Fibroblast of pulmonary artery (primary cell): ENCODE measurements at regions not wholly inside any gene's neighbourhood (a gene's known extent, or its start where the extent isn't known, plus 50 kb on each side); places are given as distances from the start of the nearest gene placed in this dataset.

Source experiments
- DNase-seq: peaks from one replicate; pipeline ENCODE4 v3.0.0-alpha.2; 2010; ENCODE audit warnings: low read depth
- H3K4me3 ChIP-seq: replicated peaks from 2 replicates; pipeline ENCODE4 v1.5.1; 2011; ENCODE audit warnings: low read depth, mild to moderate bottlenecking, control low read depth, low read length, moderate library complexity
- TF ChIP-seq, protein P1 (sequence below): IDR thresholded peaks from 2 replicates; pipeline ENCODE4 v1.5.1; 2011; ENCODE audit warnings: mild to moderate bottlenecking, control low read depth, low read length, inconsistent platforms; ENCODE audit errors: missing control alignments

DNA sequence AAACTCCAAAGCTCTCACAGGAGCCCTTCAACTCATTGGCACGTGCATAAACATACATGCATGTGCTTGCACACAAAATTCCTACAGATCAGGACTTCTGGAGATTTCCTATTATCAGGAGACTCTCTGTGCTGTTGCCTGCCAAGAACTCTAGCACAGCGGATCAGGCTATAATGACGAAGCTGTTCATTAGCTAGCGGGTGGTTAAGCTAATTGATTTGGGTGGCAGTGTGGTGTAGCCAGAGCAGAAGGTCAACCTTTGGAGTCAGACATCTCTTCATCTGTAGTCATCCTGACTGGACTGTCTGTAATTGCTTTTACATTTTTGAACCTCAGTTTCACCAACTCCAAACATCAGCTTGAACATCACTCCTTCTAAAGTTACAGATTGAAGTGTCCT, 69.0 kb downstream of the KIF2B start:
- DNase-seq = no peak

DNA sequence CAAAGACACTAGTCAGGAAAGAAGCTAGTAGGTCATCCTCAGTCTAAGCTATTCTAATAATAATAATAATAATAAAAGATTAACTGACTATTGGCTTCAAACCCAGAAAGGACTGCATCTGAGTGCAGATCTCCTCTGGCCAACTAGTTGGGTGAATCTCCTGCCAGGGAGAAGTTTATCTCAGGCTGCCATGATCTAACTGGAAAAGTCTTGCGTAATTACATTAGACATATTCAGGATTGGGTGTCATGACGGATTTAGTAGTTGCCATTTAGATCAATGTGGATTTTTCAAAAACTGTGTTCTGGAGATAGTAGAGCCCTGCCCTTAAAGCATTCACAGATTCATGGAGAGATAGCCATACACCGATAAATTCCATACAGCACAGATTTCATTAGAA, 69.5 kb downstream of the KIF2B start:
- TF ChIP-seq, protein P1, sequence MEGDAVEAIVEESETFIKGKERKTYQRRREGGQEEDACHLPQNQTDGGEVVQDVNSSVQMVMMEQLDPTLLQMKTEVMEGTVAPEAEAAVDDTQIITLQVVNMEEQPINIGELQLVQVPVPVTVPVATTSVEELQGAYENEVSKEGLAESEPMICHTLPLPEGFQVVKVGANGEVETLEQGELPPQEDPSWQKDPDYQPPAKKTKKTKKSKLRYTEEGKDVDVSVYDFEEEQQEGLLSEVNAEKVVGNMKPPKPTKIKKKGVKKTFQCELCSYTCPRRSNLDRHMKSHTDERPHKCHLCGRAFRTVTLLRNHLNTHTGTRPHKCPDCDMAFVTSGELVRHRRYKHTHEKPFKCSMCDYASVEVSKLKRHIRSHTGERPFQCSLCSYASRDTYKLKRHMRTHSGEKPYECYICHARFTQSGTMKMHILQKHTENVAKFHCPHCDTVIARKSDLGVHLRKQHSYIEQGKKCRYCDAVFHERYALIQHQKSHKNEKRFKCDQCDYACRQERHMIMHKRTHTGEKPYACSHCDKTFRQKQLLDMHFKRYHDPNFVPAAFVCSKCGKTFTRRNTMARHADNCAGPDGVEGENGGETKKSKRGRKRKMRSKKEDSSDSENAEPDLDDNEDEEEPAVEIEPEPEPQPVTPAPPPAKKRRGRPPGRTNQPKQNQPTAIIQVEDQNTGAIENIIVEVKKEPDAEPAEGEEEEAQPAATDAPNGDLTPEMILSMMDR = no peak
- H3K4me3 ChIP-seq = no peak overlapping the region
- no peak for DNase-seq

More for the DNA sequence above, 69.0 kb downstream of the KIF2B start:
- no peak overlapping the region for H3K4me3 ChIP-seq
- TF ChIP-seq, protein P1 = no peak

DNA sequence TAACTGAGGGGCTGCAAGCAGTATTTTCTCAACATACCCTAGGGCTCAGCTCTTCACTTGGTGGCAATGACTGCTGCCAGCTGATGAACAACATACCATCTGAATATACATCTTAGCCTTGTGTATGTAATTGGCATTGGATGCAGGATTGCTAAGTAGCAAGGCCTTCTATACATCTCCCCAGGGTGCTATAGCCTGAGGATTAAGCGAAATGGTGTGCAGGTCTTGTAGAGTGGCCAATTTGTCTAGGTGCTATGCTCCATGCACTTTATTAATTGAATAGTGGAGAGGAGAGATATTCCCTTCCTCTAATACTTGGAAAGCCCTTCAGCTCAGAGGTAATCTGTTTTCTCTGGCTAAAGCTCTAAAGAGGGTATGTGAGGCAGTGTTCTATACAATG, 71.9 kb downstream of the KIF2B start:
- DNase-seq = no peak
- TF ChIP-seq, protein P1 = no peak
- H3K4me3 ChIP-seq = no peak overlapping the region

DNA sequence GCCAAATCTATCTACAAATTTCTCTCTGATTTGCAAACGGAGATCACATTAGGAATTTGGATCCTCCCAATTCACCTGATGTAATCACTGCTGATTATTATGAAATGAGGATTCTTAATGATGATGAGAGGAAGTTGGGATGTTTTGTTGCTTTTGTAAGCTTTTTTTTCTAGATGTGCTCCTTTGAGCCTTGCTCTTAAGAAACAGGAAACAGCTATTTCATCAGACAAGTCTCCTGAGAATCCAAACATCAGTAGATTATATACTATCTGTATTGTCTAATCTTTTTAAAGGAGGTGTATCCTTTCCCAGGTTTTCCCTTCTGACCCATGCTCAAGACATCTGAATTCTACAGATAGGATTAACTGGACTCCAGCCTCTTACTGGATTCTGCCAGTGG, 73.3 kb downstream of the KIF2B start:
- TF ChIP-seq, protein P1 = no peak
- no peak for DNase-seq
- H3K4me3 ChIP-seq = no peak overlapping the region

DNA sequence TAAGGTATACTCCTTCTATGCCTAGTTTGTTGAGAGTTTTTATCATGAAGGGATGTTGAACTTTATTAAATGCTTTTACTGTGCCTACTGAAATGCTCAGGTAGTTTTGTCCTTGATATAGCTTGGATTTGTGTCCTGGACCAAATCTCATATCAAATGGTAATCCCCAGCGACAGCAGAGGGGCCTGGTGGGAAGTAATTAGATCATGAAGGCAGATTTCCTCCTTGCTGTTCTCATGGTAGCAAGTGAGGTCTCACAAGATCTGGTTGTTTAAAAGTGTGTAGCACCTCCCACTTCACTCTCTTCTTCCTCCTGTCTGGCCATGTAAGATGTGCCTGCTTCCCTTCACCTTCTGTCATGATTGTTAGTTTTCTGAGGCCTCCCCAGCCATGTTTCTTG, 78.2 kb downstream of the KIF2B start:
- no peak for DNase-seq
- no peak overlapping the region for H3K4me3 ChIP-seq
- TF ChIP-seq, protein P1 = no peak

DNA sequence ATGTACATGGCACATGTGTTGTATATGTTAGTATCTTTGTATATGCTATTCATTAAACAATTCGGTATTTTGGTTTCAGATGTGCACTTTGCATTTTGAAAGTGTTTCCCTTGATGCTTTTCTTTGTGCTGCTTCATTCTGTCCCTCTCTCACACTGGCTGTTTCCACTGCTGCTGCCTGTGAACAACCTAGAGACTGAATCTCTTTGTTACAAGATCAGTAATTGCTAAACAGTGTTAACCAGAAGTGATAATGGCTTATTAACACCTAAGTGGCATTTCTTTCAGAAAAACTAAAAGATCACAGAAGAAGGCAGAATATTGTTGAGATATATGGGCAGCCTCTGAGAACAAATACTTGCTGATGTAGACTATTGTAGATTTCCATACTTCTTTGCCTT, 84.7 kb downstream of the KIF2B start:
- TF ChIP-seq, protein P1 = no peak
- DNase-seq = no peak
- H3K4me3 ChIP-seq = no peak overlapping the region

DNA sequence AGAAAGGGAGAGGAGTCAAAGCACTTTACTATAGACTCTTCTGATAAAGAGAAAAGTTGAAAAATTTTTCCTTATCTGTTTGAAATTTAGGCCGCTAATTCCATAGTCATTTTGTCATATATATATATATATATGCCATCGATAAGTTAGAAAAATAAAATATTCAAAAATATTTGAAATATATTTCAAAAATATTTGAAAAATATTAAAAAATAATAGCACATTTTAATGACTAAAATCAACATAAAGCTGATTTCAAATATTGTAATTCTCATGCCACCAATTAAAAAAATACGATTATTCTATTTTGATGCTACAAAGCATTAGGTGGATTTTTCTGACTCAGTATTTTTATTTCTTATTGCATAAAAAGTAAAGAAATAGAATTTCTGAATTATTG, 87.1 kb downstream of the KIF2B start:
- TF ChIP-seq, protein P1 = no peak
- DNase-seq = no peak

More for the DNA sequence above, 87.1 kb downstream of the KIF2B start:
- no peak overlapping the region for H3K4me3 ChIP-seq
